Mucosa of descending colon (tissue), 3 donors: ENCODE measurements at regions not wholly inside any gene's neighbourhood (a gene's known extent, or its start where the extent isn't known, plus 50 kb on each side); places are given as distances from the start of the nearest gene placed in this dataset.
"Not testable (repeated sequence)": the region's sequence is repeated elsewhere in the genome, so short reads cannot be mapped to it uniquely, and the experiment has no call there.

ENCODE experiments used
- ATAC-seq: fragments of 200-7000 bp; cut with Tn5 transposase; one replicate; pipeline ENCODE4 v1.9.1; 2020; ENCODE audit warnings: mild to moderate bottlenecking, moderate library complexity
- DNase-seq, 3 donors: peaks; one replicate each; pipeline ENCODE4 v3.0.0-alpha.2; 2020
- H3K36me3 ChIP-seq: fragments of 200-600 bp; one replicate; pipeline ENCODE4 v1.8.0; 2021; ENCODE audit warnings: low read depth, mild to moderate bottlenecking
- H3K4me1 ChIP-seq: fragments of 200-600 bp; one replicate; pipeline ENCODE4 v1.8.0; 2021; ENCODE audit warnings: low read depth, mild to moderate bottlenecking
- H3K4me3 ChIP-seq: fragments of 200-600 bp; one replicate; pipeline ENCODE4 v1.8.0; 2021; ENCODE audit warnings: mild to moderate bottlenecking
- H3K9me3 ChIP-seq: fragments of 200-600 bp; one replicate; pipeline ENCODE4 v1.8.0; 2021; ENCODE audit warnings: mild to moderate bottlenecking
- intact Hi-C, 2 donors: fragments of 100-400 bp; cut with DNase I in 1 of 2; cut with micrococcal nuclease in 1 of 2; formaldehyde crosslinking; loops; one replicate each; pipeline versions ENCODE4 v1.11.0 to v1.11.1; 2022; cut with DNase I, micrococcal nuclease
- TF ChIP-seq, protein P1 (sequence below): fragments of 200-600 bp; IDR thresholded peaks from one replicate; pipeline ENCODE4 v1.8.0; 2022; ENCODE audit warnings: antibody characterized with exemption, mild to moderate bottlenecking
- donor health status: DM: no; HTN: no; CAD: no; lungs with moderate emphysema.
- donor health status: DM: no; HTN: no; CAD: no.
- donor health status: DM: no; HTN: yes; CAD: no.

- intact Hi-C loops: no loop called here
- Histone ChIP-seq H3K4me1 (no peaks in the 10 kb centered on the region), H3K36me3 (no peaks in the 10 kb centered on the region), H3K4me3 (no peak overlapping the region), H3K9me3 (no peaks in the 10 kb centered on the region)
- TF ChIP-seq, protein P1, sequence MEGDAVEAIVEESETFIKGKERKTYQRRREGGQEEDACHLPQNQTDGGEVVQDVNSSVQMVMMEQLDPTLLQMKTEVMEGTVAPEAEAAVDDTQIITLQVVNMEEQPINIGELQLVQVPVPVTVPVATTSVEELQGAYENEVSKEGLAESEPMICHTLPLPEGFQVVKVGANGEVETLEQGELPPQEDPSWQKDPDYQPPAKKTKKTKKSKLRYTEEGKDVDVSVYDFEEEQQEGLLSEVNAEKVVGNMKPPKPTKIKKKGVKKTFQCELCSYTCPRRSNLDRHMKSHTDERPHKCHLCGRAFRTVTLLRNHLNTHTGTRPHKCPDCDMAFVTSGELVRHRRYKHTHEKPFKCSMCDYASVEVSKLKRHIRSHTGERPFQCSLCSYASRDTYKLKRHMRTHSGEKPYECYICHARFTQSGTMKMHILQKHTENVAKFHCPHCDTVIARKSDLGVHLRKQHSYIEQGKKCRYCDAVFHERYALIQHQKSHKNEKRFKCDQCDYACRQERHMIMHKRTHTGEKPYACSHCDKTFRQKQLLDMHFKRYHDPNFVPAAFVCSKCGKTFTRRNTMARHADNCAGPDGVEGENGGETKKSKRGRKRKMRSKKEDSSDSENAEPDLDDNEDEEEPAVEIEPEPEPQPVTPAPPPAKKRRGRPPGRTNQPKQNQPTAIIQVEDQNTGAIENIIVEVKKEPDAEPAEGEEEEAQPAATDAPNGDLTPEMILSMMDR: no peak
- DNase-seq: peak; percentile 21 to 53 (median 42)
- peak; percentile 12 for ATAC-seq
These were observed 65.7 kb upstream of the FCGR2A start for GRCh38 chr1:161439280-161440232.

DNA sequence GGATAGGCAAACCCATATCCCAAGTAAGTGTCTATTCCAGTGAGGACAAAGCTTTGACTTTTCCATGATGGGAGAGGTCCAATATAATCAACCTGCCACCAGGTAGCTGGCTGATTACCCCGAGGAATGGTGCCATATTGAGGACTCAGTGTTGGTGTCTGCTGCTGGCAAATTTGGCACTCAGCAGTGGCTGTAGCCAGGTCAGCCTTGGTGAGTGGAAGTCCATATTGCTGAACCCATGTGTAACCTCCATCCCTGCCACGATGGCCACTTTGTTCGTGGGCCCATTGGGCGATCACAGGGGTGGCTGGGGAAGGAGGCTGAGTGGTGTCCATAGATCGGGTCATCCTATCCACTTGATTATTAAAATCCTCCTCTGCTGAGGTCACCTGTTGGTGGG is 65.5 kb upstream of the CFAP126 start:
- H3K36me3 ChIP-seq, H3K4me1 ChIP-seq, H3K9me3 ChIP-seq, ATAC-seq, H3K4me3 ChIP-seq, DNase-seq, intact Hi-C loops: not testable (repeated sequence)

DNA sequence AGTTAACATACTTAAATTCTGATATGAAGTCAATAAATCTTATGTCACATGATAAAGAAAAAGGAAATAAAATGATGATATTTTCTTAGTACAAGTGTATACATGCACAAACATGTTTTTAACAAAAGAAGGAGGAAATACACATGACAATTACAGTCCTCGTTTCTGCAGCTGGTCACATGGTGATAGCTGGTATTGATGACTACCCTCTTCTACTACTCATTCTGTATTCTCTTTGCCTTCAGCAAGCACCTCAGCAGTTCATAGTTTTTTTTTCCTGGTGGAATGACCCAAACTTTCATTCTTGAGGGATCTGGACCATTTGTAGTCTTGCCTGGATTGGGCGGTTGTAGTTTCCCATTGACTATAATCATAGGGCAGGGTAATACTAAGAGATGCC is 64.4 kb upstream of the CFAP126 start:
- Histone ChIP-seq H3K4me1 (no peaks in the 10 kb centered on the region), H3K9me3 (no peaks in the 10 kb centered on the region), H3K4me3 (no peak overlapping the region), H3K36me3 (no peaks in the 10 kb centered on the region)
- DNase-seq (no peak), ATAC-seq (no peak)
- intact Hi-C loops: no loop called here
- TF ChIP-seq, protein P1: no peak

GRCh38 chr1:161427733-161428516 is 60.2 kb upstream of the CFAP126 start:
- Histone ChIP-seq H3K4me1 (no peaks in the 10 kb centered on the region), H3K36me3 (no peaks in the 10 kb centered on the region), H3K4me3 (no peak overlapping the region), H3K9me3 (no peaks in the 10 kb centered on the region)
- TF ChIP-seq, protein P1: no peak
- DNase-seq (no peak), ATAC-seq (no peak)
- intact Hi-C loops: no loop called here

DNA sequence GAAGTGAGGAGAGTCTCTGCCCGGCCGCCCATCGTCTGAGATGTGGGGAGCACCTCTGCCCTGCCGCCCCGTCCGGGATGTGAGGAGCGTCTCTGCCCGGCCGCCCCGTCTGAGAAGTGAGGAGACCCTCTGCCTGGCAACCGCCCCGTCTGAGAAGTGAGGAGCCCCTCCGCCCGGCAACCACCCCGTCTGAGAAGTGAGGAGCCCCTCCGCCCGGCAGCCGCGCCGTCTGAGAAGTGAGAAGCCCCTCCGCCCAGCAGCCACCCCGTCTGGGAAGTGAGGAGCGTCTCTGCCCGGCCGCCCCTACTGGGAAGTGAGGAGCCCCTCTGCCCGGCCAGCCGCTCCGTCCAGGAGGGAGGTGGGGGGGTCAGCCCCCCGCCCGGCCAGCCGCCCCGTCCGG is 55.2 kb upstream of the CFAP126 start:
- H3K4me1 ChIP-seq, ATAC-seq, H3K4me3 ChIP-seq, DNase-seq, intact Hi-C loops, H3K9me3 ChIP-seq, H3K36me3 ChIP-seq: not testable (repeated sequence)

GRCh38 chr1:161421456-161421855 is 53.8 kb upstream of the CFAP126 start:
- ATAC-seq (no peak), DNase-seq (no peak)
- TF ChIP-seq, protein P1: no peak
- Histone ChIP-seq H3K9me3 (no peaks in the 10 kb centered on the region), H3K4me1 (no peaks in the 10 kb centered on the region), H3K36me3 (no peaks in the 10 kb centered on the region), H3K4me3 (no peak overlapping the region)
- intact Hi-C loops: no loop called here
